VCaP (cell line): ENCODE measurements at regions not wholly inside any gene's neighbourhood (a gene's known extent, or its start where the extent isn't known, plus 50 kb on each side); places are given as distances from the start of the nearest gene placed in this dataset.

Source experiments
- H3K27ac ChIP-seq: fragments of 450-650 bp; 2 replicates; pipeline ENCODE4 v1.5.1; 2017
- CTCF ChIP-seq: fragments of 450-650 bp; conservative IDR thresholded peaks from 2 replicates; pipeline ENCODE4 v1.5.1; 2017; ENCODE audit warnings: mild to moderate bottlenecking, moderate library complexity

- H3K27ac ChIP-seq: no peak overlapping the region
- no peak for TF ChIP-seq CTCF
These were observed 50.8 kb upstream of the SMIM36 start for GRCh38 chr17:55561973-55562495.

- TF ChIP-seq CTCF: no peak
- H3K27ac ChIP-seq: no peak overlapping the region
These were observed 50.2 kb upstream of the SMIM36 start for GRCh38 chr17:55561316-55561972.
